Fibroblast of mammary gland (primary cell): ENCODE measurements at regions not wholly inside any gene's neighbourhood (a gene's known extent, or its start where the extent isn't known, plus 50 kb on each side); places are given as distances from the start of the nearest gene placed in this dataset.

Experiments used
- DNase-seq: peaks from one replicate; pipeline ENCODE4 v3.0.0-alpha.2; 2010; ENCODE audit warnings: low read depth
- H3K4me3 ChIP-seq: 2 replicates; pipeline ENCODE4 v1.5.1; 2011; ENCODE audit warnings: low read depth, mild to moderate bottlenecking, low read length, moderate library complexity; ENCODE audit not compliant: control insufficient read depth
- CTCF ChIP-seq: conservative IDR thresholded peaks from 2 replicates; pipeline ENCODE4 v1.5.1; 2011; ENCODE audit warnings: low read depth, low read length, inconsistent platforms; ENCODE audit not compliant: control insufficient read depth, insufficient read depth

GRCh38 chr13:91106565-91106964 lies 240.9 kb upstream of the MIR17HG start:
- TF ChIP-seq CTCF = no peak
- H3K4me3 ChIP-seq = no peak overlapping the region
- no peak for DNase-seq

DNA sequence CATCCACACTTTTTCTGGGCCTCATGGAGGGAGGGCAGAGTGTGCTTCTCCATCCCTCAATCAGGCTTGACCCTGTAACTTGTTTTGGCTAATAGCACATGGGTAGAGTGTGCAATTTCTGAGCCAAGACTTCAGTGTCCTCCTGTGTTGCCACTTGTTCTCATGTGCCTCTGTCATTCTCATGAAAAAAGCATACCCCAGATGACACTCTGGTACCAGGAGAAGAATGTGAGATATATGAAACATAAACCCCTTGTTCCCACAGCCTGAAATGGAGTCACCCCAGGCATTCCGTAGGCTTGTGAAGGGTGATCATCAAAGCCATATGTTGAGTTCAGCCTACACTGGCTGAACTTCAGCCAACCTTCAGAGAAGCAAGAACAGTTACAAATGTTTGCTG lies 239.2 kb upstream of the MIR17HG start:
- no peak for DNase-seq
- no peak for TF ChIP-seq CTCF
- no peak overlapping the region for H3K4me3 ChIP-seq

- no peak for TF ChIP-seq CTCF
- no peak for DNase-seq
- no peak overlapping the region for H3K4me3 ChIP-seq
These were observed 235.8 kb upstream of the MIR17HG start for GRCh38 chr13:91111476-91112200.

GRCh38 chr13:91112201-91112923 lies 235.1 kb upstream of the MIR17HG start:
- H3K4me3 ChIP-seq = no peak overlapping the region
- DNase-seq = no peak
- no peak for TF ChIP-seq CTCF

DNA sequence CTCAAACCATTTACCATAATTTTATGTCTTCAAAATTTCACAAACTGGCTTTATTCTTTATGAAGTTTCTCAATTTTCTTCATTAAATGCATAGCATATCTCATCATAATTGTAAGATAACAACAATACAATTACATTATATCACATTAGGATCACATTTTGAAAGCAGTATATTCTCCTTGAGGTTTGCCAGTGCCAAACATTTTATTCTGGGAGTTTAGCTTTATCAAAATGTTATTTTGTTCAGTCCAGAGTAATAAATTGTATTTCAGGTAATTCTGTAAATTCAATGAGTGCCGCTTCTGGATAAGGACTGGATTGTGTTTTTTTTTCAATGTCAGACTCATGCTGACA lies 234.6 kb upstream of the MIR17HG start:
- H3K4me3 ChIP-seq = no peak overlapping the region
- no peak for TF ChIP-seq CTCF
- DNase-seq = no peak

- H3K4me3 ChIP-seq = no peak overlapping the region
- DNase-seq = no peak
- TF ChIP-seq CTCF = no peak
These were observed 231.7 kb upstream of the MIR17HG start for GRCh38 chr13:91115776-91116175.
